Esophagus squamous epithelium (tissue), 5 donors: ENCODE measurements at regions not wholly inside any gene's neighbourhood (a gene's known extent, or its start where the extent isn't known, plus 50 kb on each side); places are given as distances from the start of the nearest gene placed in this dataset.
"Not testable (repeated sequence)": the region's sequence is repeated elsewhere in the genome, so short reads cannot be mapped to it uniquely, and the experiment has no call there.

ENCODE experiments used
- DNase-seq: peaks from one replicate; lab custom pipeline; 2025; lab: John Stamatoyannopoulos, UW
- H3K27ac ChIP-seq, 4 donors: fragments of 200-600 bp; sonication (generic); one replicate each; pipeline ENCODE4 v1.5.1; 2016 to 2019; ENCODE audit warnings: mild to moderate bottlenecking in 1 of 4
- H3K27me3 ChIP-seq, 4 donors: fragments of 200-600 bp; sonication (generic); 1 replicate in 3 of 4; 2 replicates in 1 of 4; pipeline versions ENCODE4 v1.5.1 to v1.6.0; 2017 to 2021; ENCODE audit warnings: antibody characterized with exemption in 1 of 4
- H3K36me3 ChIP-seq, 3 donors: fragments of 200-600 bp; sonication (generic); one replicate each; pipeline ENCODE4 v1.5.1; 2016 to 2019
- H3K4me1 ChIP-seq, 3 donors: fragments of 200-600 bp; sonication (generic); one replicate each; pipeline ENCODE4 v1.5.1; 2017 to 2019
- H3K4me3 ChIP-seq, 4 donors: fragments of 200-600 bp; sonication (generic); 1 replicate in 3 of 4; 2 replicates in 1 of 4; pipeline ENCODE4 v1.5.1; 2016 to 2019; ENCODE audit warnings: mild to moderate bottlenecking in 2 of 4, moderate library complexity in 1 of 4
- H3K9me3 ChIP-seq, 3 donors: fragments of 200-600 bp; sonication (generic); one replicate each; pipeline ENCODE4 v1.5.1; 2016 to 2019
- POLR2A ChIP-seq, 4 donors: fragments of 450-650 bp; IDR thresholded peaks; one replicate each; pipeline ENCODE4 v1.6.1; 2017; ENCODE audit warnings: antibody characterized with exemption in 4 of 4, mild to moderate bottlenecking in 4 of 4, moderate library complexity in 3 of 4
- WGBS, 2 donors: methylation state at CpG; one replicate each; pipeline ENCODE4 v1.1.5; 2018; 5-methylcytosine and 5-hydroxymethylcytosine counted together
- intact Hi-C: fragments of 100-400 bp; cut with DNase I; formaldehyde crosslinking; loops from one replicate; pipeline ENCODE4 v1.15.0; 2022
- TF ChIP-seq, protein P1 (sequence below), 6 experiments: fragments of 450-650 bp in 4 of 6; fragments of 200-600 bp in 2 of 6; sonication (generic) in 2 of 6; IDR thresholded peaks; one replicate each; pipeline ENCODE4 v1.5.1; 2016 to 2019; ENCODE audit warnings: antibody characterized with exemption in 6 of 6, mild to moderate bottlenecking in 4 of 6, moderate library complexity in 4 of 6
- donor health status: DM: yes; HTN: yes; CAD: no.

DNA sequence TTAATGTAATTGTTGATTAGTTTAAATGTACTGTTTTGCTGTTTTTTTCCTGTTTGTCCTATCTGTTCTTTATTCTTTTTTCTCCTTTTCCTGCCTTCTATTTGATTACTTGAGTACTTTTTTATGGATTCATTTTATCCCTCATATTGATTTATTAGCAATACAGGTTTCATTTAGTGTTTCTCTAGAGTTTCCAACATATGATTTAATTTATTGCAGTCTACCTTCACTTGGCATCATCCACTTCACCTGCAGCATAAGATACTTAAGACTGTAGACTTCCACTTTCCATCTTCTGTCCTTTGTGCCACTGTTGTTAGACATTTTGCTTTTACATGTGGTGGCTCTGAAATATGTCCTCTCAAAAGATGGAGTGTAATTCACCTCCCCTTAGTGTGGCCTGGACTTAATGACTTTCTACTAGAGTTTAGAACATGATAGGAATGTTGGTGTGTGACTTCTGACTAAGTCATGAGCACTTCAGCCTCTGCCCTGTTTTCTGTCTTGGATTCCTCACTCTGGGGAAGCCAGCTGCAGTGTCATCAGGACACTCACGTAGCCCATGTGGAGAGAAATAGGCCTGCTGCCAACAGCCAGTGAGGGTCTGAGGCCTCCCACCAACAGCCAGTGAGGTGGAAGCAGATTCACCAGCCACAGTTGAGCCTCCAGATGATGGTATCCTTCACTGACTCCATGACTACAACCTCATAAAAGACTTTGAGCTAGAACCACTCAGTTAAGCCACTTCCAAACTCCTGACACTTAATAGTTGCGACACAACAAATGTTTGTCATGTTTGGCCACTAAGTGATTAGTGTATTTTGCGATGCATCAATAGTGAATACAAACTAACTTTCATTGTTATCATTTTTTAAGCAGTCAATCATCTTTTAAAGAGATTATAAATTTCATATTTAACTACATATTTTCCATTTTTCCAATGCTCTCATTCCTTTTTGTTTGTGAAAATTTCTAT is 643.5 kb upstream of the DPP6 start:
- Histone ChIP-seq H3K4me1 (no peaks in the 10 kb centered on the region), H3K27me3 (no peaks in the 10 kb centered on the region), H3K36me3 (no peaks in the 10 kb centered on the region), H3K4me3 (no peak overlapping the region), H3K9me3 (peaks cover 0 to 14% (median 0%) of the 10 kb centered on the region in 3 donors), H3K27ac (no peak overlapping the region)
- TF ChIP-seq, protein P1, sequence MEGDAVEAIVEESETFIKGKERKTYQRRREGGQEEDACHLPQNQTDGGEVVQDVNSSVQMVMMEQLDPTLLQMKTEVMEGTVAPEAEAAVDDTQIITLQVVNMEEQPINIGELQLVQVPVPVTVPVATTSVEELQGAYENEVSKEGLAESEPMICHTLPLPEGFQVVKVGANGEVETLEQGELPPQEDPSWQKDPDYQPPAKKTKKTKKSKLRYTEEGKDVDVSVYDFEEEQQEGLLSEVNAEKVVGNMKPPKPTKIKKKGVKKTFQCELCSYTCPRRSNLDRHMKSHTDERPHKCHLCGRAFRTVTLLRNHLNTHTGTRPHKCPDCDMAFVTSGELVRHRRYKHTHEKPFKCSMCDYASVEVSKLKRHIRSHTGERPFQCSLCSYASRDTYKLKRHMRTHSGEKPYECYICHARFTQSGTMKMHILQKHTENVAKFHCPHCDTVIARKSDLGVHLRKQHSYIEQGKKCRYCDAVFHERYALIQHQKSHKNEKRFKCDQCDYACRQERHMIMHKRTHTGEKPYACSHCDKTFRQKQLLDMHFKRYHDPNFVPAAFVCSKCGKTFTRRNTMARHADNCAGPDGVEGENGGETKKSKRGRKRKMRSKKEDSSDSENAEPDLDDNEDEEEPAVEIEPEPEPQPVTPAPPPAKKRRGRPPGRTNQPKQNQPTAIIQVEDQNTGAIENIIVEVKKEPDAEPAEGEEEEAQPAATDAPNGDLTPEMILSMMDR (IDR thresholded peaks at IDR 0.05), result no peak
- TF ChIP-seq POLR2A (IDR thresholded peaks at IDR 0.05), result no peak
- DNase-seq, result no peak
- intact Hi-C loops, result no loop called here
- WGBS, 2 donors, result 59 to 60% methylated on average over 3 of the region's 3 CpGs

DNA sequence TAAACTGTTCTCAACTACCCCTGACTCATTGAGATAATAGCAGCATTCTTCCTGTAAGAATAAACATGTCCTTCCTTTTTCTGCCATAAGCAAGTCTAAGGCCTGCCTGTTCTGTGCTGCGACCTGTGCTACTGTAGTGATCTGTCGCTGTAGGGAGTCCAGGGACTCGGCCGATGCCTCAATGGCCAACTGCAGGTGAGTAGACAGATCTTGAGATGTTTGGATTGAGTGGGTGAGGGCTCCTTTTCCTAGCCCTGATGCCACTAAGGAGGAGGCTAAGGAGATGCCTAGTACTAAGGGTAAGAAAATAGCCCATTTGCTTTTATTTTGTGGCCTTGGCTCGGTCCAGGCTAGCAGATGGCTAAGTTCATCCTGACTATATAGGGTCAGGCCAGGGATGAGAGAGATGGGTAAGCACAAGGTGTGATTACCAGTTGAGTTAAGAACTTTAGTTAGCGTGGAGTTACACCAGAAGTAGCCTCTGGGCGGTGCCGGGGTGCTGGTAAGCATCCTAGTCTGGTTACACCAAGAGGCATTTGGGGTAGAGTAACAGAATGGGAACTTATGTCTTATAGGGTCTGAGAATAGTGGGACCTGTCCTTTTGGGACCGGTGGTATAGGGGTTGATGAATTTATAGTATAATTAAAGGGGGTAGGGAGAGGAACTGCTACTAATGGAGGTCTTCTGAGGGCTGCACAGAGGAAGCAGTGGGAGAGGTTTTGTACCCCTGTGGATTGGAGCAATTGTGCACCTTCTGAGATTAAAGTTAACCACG is 642.4 kb upstream of the DPP6 start:
- H3K27me3 ChIP-seq, H3K4me1 ChIP-seq, H3K36me3 ChIP-seq, H3K27ac ChIP-seq, H3K4me3 ChIP-seq, DNase-seq, intact Hi-C loops: not testable (repeated sequence)
- 78 to 84% methylated on average over 10 of the region's 10 CpGs for WGBS, 2 donors
- peaks cover 0 to 19% (median 0%) of the 10 kb centered on the region in 3 donors for H3K9me3 ChIP-seq

DNA sequence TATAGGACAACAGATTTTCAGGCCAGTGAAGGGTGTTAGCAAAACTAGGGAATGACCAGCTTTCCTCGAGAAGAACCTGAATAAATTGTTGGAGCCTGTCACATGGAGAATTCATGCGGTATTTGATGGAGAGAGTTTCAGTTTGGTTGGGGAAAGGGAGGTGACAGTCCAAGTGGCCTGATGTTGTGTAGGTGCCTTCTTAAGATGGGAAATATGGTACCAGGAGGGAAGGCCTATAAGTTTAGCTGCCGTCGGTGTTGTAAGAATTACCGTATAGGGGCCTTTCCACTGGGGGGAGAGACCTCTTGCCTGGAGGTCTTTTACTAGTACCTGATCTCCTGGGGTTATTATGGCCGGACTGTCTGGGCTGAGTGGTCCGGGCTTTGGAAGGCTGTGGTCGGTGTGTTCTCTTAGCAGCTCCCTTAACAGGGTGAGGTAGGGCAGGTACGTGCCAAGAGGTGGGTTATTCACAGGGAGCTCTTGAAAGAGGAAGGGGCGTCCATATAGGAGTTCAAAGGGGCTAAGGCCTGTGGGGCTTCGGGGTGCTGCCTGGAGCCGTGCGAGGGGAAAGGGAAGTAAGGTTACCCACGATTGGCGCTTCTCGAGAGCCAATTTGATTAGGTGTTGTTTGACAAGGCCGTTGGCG is 641.1 kb upstream of the DPP6 start:
- 80 to 85% methylated on average over 14 to 18 of the region's 18 CpGs for WGBS, 2 donors
- H3K9me3 ChIP-seq, result peaks cover 0 to 19% (median 0%) of the 10 kb centered on the region in 3 donors
- DNase-seq, H3K4me3 ChIP-seq, H3K36me3 ChIP-seq, H3K4me1 ChIP-seq, H3K27me3 ChIP-seq, intact Hi-C loops, H3K27ac ChIP-seq: not testable (repeated sequence)

DNA sequence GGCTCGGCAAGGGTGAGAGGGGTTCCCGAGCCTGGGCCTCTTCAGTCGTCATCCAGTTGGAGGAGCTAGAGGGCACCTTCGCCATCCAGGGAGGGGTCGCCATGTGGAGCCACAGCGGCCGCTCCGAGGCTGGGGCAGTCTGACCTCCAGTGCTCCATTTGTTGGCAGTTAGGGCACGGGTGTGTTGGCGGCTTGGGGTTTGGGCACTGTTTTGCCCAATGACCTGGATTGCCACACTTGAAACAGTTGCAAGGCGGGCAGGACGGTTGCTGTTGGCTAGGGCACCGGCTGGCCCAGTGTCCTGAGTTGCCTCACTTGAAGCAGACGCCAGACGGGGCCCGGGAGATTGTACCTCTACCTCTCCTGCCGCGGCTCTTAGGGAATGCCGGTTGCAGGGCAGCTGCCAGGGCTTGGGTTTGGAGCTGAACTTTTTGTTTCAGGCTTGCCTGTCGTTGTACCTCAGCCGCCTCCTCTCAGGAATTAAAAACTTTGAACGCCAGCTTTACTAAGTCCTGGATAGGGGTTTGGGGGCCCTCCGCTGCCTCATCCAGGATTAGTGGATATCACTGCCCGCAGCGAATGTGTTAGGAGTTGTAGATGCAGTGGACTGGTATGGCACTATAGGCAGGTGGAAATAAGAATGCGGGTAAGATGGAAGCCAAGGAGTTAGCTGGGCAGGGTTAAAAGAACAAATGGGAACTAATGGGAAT is 639.9 kb upstream of the DPP6 start:
- H3K4me3 ChIP-seq, H3K27me3 ChIP-seq, H3K36me3 ChIP-seq, H3K27ac ChIP-seq, H3K4me1 ChIP-seq, DNase-seq, intact Hi-C loops: not testable (repeated sequence)
- WGBS, 2 donors, result 86 to 92% methylated on average over 5 to 21 of the region's 26 CpGs
- peaks cover 0 to 19% (median 0%) of the 10 kb centered on the region in 3 donors for H3K9me3 ChIP-seq

DNA sequence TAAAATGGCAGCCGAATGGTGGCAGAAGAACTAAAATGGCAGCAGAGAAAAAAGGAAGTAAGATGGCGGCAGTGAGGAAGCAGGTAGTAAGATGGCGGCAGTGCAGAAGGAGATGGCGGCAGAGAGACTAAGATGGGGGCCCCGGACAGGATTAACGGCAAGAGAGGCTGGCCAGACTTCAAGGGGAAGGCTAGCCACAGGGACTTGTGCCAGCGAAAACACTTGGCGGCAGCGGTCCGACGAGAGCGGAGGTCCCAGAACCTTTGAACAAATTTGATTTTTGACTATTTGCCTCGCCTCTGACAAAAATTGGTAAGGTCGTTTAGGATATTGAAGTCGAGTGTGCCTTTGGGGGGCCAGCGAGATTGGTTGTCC is 639.4 kb upstream of the DPP6 start:
- 90 to 91% methylated on average over 15 to 16 of the region's 16 CpGs for WGBS, 2 donors
- H3K27me3 ChIP-seq, DNase-seq, H3K4me3 ChIP-seq, intact Hi-C loops, H3K36me3 ChIP-seq, H3K4me1 ChIP-seq, H3K27ac ChIP-seq: not testable (repeated sequence)
- peaks cover 0 to 19% (median 0%) of the 10 kb centered on the region in 3 donors for H3K9me3 ChIP-seq

DNA sequence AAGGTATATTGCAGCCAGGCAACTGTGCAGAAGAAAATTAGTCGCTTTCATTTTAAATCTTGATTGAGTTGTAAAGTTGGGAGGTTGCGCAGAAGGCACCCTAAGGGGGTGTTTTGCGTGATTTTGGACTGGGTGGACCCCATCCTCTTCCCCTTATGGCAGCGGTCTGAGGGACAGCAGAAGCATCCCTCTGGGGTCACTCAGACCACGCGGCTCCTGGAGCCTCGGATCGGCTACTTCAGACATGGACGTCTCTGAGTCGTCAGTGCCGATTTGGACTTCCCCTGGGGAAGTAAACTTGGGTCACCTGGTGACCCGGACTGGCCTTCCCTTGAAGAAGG is 639.0 kb upstream of the DPP6 start:
- TF ChIP-seq POLR2A (IDR thresholded peaks at IDR 0.05), result no peak
- TF ChIP-seq, protein P1 (IDR thresholded peaks at IDR 0.05), result no peak

More for the DNA sequence above, 639.0 kb upstream of the DPP6 start:
- intact Hi-C loops, result no loop called here
- Histone ChIP-seq H3K36me3 (no peaks in the 10 kb centered on the region), H3K4me3 (no peak overlapping the region), H3K4me1 (no peaks in the 10 kb centered on the region), H3K9me3 (peaks cover 0 to 19% (median 0%) of the 10 kb centered on the region in 3 donors), H3K27me3 (no peaks in the 10 kb centered on the region), H3K27ac (no peak overlapping the region)
- 80 to 100% methylated on average over 2 to 3 of the region's 12 CpGs for WGBS, 2 donors
- no peak for DNase-seq
